B cell (primary cell): ENCODE measurements at regions not wholly inside any gene's neighbourhood (a gene's known extent, or its start where the extent isn't known, plus 50 kb on each side); places are given as distances from the start of the nearest gene placed in this dataset.

Source experiments
- ATAC-seq: fragments of 200-7000 bp; cut with Tn5 transposase; one replicate; pipeline ENCODE4 v1.10.0; 2021; ENCODE audit warnings: low read depth, mild to moderate bottlenecking, moderate number of reproducible peaks, moderate library complexity
- CTCF ChIA-PET: fragments of 350-600 bp; sonication (Branson Sonifier 250); formaldehyde crosslinking; loops from one replicate; lab custom pipeline; 2021; ENCODE audit warnings: antibody characterized with exemption, inconsistent platforms; lab: Charles Lee
- POLR2A ChIA-PET: fragments of 350-600 bp; sonication (Branson Sonifier 250); formaldehyde crosslinking; loops from one replicate; lab custom pipeline; 2021; ENCODE audit warnings: antibody characterized with exemption; lab: Charles Lee
- DNase-seq: peaks from one replicate; pipeline ENCODE4 v3.0.0; 2013
- H2AFZ ChIP-seq: 2 replicates; pipeline ENCODE4 v1.6.1; 2012; ENCODE audit warnings: mild to moderate bottlenecking, low read depth, low read length; ENCODE audit not compliant: insufficient read depth, poor library complexity, severe bottlenecking
- H3K27ac ChIP-seq, 2 donors: 1 replicate in 1 of 2; 2 replicates in 1 of 2; pipeline ENCODE4 v1.5.1; 2012 to 2013; ENCODE audit warnings: low read length in 2 of 2, mild to moderate bottlenecking in 2 of 2, moderate library complexity in 1 of 2
- H3K27me3 ChIP-seq, 4 experiments: fragments of 200-600 bp in 1 of 4; sonication (generic) in 1 of 4; replicated peaks in 1 of 4; 1 replicate in 2 of 4; 2 replicates in 2 of 4; pipeline versions ENCODE4 v1.6.1 to v1.7.0; 2013 to 2016; ENCODE audit warnings: low read length in 3 of 4, mild to moderate bottlenecking in 2 of 4, mixed read lengths in 1 of 4, moderate library complexity in 1 of 4; ENCODE audit not compliant: insufficient read depth in 4 of 4, control insufficient read depth in 3 of 4; ENCODE audit errors: control extremely low read depth in 1 of 4
- H3K36me3 ChIP-seq, 2 experiments: replicated peaks in 1 of 2; 1 replicate in 1 of 2; 2 replicates in 1 of 2; pipeline versions ENCODE4 v1.6.1 to v1.7.1; 2013; ENCODE audit warnings: low read length in 1 of 2; ENCODE audit not compliant: insufficient read depth in 2 of 2, control insufficient read depth in 1 of 2; ENCODE audit errors: control extremely low read depth in 1 of 2, extremely low read depth in 1 of 2
- H3K4me1 ChIP-seq, 2 donors: fragments of 200-600 bp in 1 of 2; sonication (generic) in 1 of 2; 1 replicate in 1 of 2; 2 replicates in 1 of 2; pipeline versions ENCODE4 v1.5.1 to v1.6.1; 2013 to 2017; ENCODE audit warnings: low read length in 2 of 2; ENCODE audit not compliant: control insufficient read depth in 2 of 2, insufficient read depth in 2 of 2
- H3K4me2 ChIP-seq: replicated peaks from 2 replicates; pipeline ENCODE3; 2012; ENCODE audit warnings: mild to moderate bottlenecking, low read depth, low read length; ENCODE audit not compliant: poor library complexity, severe bottlenecking
- H3K4me3 ChIP-seq, 5 experiments: fragments of 200-600 bp in 1 of 5; sonication (generic) in 1 of 5; 1 replicate in 3 of 5; 2 replicates in 2 of 5; pipeline versions ENCODE4 v1.5.1 to v1.7.0; 2011 to 2016; ENCODE audit warnings: low read length in 4 of 5, mild to moderate bottlenecking in 4 of 5, low read depth in 2 of 5, control low read depth in 1 of 5, moderate library complexity in 1 of 5; ENCODE audit not compliant: insufficient read depth in 1 of 5; ENCODE audit errors: control extremely low read depth in 1 of 5, extremely low read depth in 1 of 5
- H3K79me2 ChIP-seq: fragments of 200-600 bp; sonication (generic); one replicate; pipeline ENCODE4 v1.6.0; 2016; ENCODE audit warnings: low read length; ENCODE audit not compliant: control insufficient read depth, insufficient read depth
- H3K9ac ChIP-seq: fragments of 200-600 bp; sonication (generic); 2 replicates; pipeline ENCODE4 v1.6.1; 2017; ENCODE audit warnings: mild to moderate bottlenecking, low read length, moderate library complexity
- H3K9me3 ChIP-seq, 3 donors: one replicate each; pipeline versions ENCODE4 v1.6.1 to v1.7.1; 2013; ENCODE audit warnings: low read length in 2 of 3; ENCODE audit not compliant: control insufficient read depth in 2 of 3, insufficient read depth in 1 of 3; ENCODE audit errors: control extremely low read depth in 1 of 3
- H4K20me1 ChIP-seq: 2 replicates; pipeline ENCODE4 v1.6.0; 2012; ENCODE audit warnings: mild to moderate bottlenecking, low read length; ENCODE audit not compliant: insufficient read depth, control insufficient read depth, poor library complexity, severe bottlenecking
- H3K27ac Mint-ChIP-seq: one replicate; pipeline ENCODE4 v1.8.0; 2021; ENCODE audit warnings: mixed read lengths
- H3K27me3 Mint-ChIP-seq: one replicate; pipeline ENCODE4 v1.8.0; 2021; ENCODE audit warnings: mixed read lengths
- H3K4me1 Mint-ChIP-seq: one replicate; pipeline ENCODE4 v1.8.0; 2021; ENCODE audit warnings: mixed read lengths
- H3K4me3 Mint-ChIP-seq: one replicate; pipeline ENCODE4 v1.8.0; 2021; ENCODE audit warnings: mixed read lengths
- H3K9me3 Mint-ChIP-seq: one replicate; pipeline ENCODE4 v1.8.0; 2022; ENCODE audit warnings: mixed read lengths; ENCODE audit not compliant: insufficient read depth
- EZH2 ChIP-seq: IDR thresholded peaks from 2 replicates; pipeline ENCODE4 v1.6.1; 2012; ENCODE audit warnings: borderline replicate concordance, low read depth, mild to moderate bottlenecking, moderate library complexity, low read length; ENCODE audit not compliant: insufficient read depth, poor library complexity, severe bottlenecking
- WGBS: methylation state at CpG from one replicate; pipeline ENCODE4 v1.1.5; 2013; ENCODE audit warnings: missing lambda C conversion rate; ENCODE audit not compliant: insufficient coverage; 5-methylcytosine and 5-hydroxymethylcytosine counted together
- intact Hi-C: fragments of 100-400 bp; cut with micrococcal nuclease; formaldehyde crosslinking; loops from one replicate; pipeline ENCODE4 v1.10.0; 2022
- TF ChIP-seq, protein P1 (sequence below): fragments of 200-600 bp; IDR thresholded peaks from one replicate; pipeline ENCODE4 v1.8.0; 2022; ENCODE audit warnings: antibody characterized with exemption, mild to moderate bottlenecking

DNA sequence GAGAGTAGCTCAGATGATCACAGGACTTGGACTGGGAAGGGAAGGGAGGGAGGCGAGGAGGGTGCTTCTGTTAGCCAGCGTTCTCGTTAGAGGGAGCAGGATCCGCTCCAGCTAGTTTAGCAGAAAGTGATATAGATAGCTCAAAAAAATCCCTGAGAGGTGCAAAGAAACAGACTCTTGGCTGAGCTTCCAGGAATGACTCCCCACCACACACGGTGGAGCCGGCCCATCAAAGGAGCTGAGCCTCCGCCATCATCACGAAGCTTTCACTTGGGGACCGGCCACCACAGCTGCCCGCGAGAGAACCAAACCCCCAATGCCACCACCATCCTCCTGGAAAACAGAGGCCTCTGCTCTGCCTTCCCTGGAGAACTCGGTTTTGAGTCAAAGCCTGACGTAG is 124.6 kb upstream of the BCL2L14 start:
- ChIA-PET CTCF (interaction anchor here (1.3 kb wide), 1 partner anchor 18 kb away, joined by 3 read pairs; no protein-coding TSS in a partner anchor), POLR2A (no interaction called here)
- Mint-ChIP-seq H3K27ac (no peak overlapping the region), H3K9me3 (no peaks in the 10 kb centered on the region), H3K4me3 (no peak overlapping the region), H3K4me1 (no peaks in the 10 kb centered on the region), H3K27me3 (peaks cover 22% of the 10 kb centered on the region)
- no peak for TF ChIP-seq EZH2
- TF ChIP-seq, protein P1, sequence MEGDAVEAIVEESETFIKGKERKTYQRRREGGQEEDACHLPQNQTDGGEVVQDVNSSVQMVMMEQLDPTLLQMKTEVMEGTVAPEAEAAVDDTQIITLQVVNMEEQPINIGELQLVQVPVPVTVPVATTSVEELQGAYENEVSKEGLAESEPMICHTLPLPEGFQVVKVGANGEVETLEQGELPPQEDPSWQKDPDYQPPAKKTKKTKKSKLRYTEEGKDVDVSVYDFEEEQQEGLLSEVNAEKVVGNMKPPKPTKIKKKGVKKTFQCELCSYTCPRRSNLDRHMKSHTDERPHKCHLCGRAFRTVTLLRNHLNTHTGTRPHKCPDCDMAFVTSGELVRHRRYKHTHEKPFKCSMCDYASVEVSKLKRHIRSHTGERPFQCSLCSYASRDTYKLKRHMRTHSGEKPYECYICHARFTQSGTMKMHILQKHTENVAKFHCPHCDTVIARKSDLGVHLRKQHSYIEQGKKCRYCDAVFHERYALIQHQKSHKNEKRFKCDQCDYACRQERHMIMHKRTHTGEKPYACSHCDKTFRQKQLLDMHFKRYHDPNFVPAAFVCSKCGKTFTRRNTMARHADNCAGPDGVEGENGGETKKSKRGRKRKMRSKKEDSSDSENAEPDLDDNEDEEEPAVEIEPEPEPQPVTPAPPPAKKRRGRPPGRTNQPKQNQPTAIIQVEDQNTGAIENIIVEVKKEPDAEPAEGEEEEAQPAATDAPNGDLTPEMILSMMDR: no peak
- Histone ChIP-seq H3K4me2 (no peak overlapping the region), H3K9me3 (no peaks in the 10 kb centered on the region), H3K9ac (no peak overlapping the region), H3K79me2 (no peaks in the 10 kb centered on the region), H2AFZ (no peak overlapping the region), H3K27ac (no peak overlapping the region), H3K27me3 (peaks cover 0 to 6% (median 0%) of the 10 kb centered on the region in 4 experiments), H3K4me1 (no peaks in the 10 kb centered on the region), H3K36me3 (no peaks in the 10 kb centered on the region), H3K4me3 (no peak overlapping the region), H4K20me1 (no peaks in the 10 kb centered on the region)
- intact Hi-C loops: no loop called here
- DNase-seq (no peak), ATAC-seq (no peak)
- 84% methylated on average over 11 of the region's 13 CpGs for WGBS

DNA sequence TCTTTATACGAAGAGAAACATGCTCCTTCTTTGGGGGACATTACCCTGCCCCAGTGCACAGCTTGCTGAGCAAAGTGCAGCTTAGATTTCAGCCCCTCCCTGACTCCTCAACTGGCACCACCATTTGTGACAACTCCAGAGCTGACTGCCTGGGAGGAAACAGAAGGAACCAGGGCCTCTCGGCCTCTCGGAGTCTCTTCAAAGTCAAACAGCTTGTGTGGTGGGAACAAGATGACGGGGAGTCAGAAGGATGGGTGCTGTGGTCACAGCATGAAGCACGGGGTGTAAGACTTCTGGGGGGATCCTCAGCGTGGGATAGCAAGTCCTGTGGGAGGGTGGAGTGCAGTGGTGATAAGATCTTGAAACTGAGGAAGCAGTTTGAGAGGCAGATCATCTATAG is 123.5 kb upstream of the BCL2L14 start:
- Mint-ChIP-seq H3K27me3 (peaks cover 22% of the 10 kb centered on the region), H3K4me3 (no peak overlapping the region), H3K9me3 (no peaks in the 10 kb centered on the region), H3K27ac (no peak overlapping the region), H3K4me1 (no peaks in the 10 kb centered on the region)
- DNase-seq: no peak
- ATAC-seq: no peak
- WGBS: 45% methylated on average over 6 of the region's 6 CpGs
- Histone ChIP-seq H2AFZ (no peak overlapping the region), H4K20me1 (no peaks in the 10 kb centered on the region), H3K27me3 (peaks cover 0 to 6% (median 0%) of the 10 kb centered on the region in 4 experiments), H3K79me2 (no peaks in the 10 kb centered on the region), H3K27ac (no peak overlapping the region), H3K9ac (no peak overlapping the region), H3K9me3 (no peaks in the 10 kb centered on the region), H3K4me1 (no peaks in the 10 kb centered on the region), H3K4me3 (no peak overlapping the region), H3K4me2 (no peak overlapping the region), H3K36me3 (no peaks in the 10 kb centered on the region)
- intact Hi-C loops: no loop called here
- POLR2A ChIA-PET: no interaction called here
- TF ChIP-seq, protein P1: no peak
- no peak for TF ChIP-seq EZH2
- CTCF ChIA-PET: interaction anchor here (1.3 kb wide), 1 partner anchor 17 kb away, joined by 3 read pairs; no protein-coding TSS in a partner anchor
